GM21526 (cell line): ENCODE measurements at regions not wholly inside any gene's neighbourhood (a gene's known extent, or its start where the extent isn't known, plus 50 kb on each side); places are given as distances from the start of the nearest gene placed in this dataset.
"Not testable (repeated sequence)": the region's sequence is repeated elsewhere in the genome, so short reads cannot be mapped to it uniquely, and the experiment has no call there.

Source experiments
- ATAC-seq: cut with Tn5 transposase; IDR thresholded peaks from one replicate; pipeline ENCODE4 v1.9.1; 2021; ENCODE audit warnings: moderate library complexity; ENCODE audit not compliant: unreplicated experiment, low FRiP score

DNA sequence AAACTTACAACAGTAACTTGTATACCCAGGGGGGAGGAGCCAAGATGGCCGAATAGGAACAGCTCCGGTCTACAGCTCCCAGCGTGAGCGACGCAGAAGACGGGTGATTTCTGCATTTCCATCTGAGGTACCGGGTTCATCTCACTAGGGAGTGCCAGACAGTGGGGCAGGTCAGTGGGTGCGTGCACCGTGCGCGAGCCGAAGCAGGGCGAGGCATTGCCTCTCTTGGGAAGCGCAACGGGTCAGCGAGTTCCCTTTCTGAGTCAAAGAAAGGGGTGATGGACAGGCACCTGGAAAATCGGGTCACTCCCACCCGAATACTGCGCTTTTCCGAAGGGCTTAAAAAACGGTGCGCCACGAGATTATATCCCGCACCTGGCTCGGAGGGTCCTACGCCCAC lies 278.8 kb downstream of the FAM47B start:
- not testable (repeated sequence) for ATAC-seq

GRCh38 chrX:35244088-35244741 lies 301.6 kb downstream of the FAM47B start:
- ATAC-seq = no peak

DNA sequence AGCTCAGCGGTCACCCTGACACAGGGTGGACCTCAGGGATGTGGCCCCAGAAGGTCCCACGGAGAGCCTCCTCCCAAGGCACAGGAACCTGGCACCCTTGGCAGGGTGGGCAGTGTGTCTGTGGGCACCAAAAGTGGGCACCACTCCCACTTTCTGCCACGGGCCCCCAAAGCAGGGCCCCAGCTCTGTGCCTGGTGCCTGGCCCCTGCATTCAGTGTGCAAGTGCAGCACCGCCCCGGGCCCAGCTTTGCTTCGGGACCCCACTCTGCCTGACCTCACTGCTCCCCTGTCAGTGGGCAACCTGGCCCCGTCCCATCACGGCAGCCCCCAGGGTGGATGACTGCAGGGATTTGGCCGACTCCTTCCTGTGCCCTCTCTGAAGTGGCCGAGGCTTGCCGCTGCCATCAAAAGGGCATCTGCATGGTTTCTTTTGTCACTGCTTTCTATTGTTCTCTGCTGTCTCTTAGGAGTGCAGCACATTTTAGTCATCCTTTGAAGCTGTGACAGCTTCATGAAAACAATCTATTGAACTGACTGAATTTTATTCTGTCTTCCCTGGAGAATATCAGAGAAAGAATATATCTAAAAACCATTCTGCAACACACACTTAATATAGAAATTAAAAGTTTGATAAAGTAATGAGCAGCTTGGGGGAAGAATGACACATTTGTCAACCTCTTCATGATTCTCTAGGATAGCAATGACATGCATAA lies 302.4 kb downstream of the FAM47B start:
- ATAC-seq = no peak

DNA sequence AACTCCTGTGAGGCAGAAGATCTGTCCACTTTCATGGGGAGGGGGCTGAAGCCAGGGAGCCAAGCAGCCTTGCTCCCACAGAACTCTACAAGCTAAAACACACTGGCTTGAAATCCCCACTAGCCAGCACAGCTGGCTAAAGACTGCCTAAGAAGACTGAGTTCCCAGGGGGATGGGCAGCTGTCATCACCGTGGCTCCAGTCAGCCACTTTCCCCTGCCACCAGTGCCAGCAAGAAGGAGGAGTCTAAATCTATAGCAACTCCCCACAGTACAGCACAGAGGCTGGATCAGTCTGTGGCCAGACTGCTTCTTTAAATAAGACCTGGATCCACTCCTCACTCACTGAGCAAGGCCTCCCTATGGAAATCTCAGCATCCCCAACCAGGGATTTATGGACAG lies 308.6 kb downstream of the FAM47B start:
- no peak for ATAC-seq

- ATAC-seq = no peak
Measured at GRCh38 chrX:35276115-35276514, 333.5 kb downstream of the FAM47B start.

GRCh38 chrX:35285289-35285962 lies 342.8 kb downstream of the FAM47B start:
- ATAC-seq = no peak

- ATAC-seq = no peak
Measured at GRCh38 chrX:35288657-35289056, 346.1 kb downstream of the FAM47B start.

DNA sequence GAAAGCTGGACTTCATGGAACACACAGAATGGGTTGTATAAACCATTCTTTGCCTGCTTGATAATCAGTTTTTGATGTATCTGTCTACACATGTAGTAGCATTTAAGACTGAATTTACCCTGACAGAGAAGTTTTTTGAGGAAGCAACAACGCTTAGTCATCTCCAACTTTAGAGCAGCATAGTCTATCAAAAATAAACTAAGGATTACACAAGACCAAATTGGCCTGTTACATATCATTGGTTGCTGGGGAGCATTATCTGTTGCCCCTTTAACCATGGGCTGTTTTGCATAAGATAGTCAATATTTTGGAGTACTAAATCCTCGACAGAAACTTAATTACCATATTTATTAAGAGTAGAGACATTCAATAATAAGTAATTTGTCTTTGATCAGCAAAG lies 347.4 kb downstream of the FAM47B start:
- no peak for ATAC-seq

GRCh38 chrX:35291013-35291412 lies 348.4 kb downstream of the FAM47B start:
- no peak for ATAC-seq

DNA sequence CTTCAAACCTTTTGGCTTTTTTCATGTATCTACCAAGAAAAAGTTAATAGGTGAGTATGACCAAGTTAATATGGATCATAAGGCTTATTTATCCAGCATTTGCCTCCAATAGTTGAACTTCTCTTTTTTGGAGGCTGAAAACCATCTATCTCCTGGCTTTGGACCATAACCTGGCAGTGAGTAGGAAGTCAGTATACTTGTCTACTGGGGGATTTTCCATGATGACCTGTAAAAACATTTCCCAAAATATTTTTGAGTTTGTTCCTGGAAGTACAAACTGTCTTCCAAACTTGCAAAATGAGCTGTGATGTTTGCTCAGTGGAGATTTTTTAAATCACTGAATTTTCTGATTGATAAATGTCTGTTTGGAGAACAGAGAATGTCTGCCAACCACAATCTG lies 349.9 kb downstream of the FAM47B start:
- ATAC-seq = no peak

- ATAC-seq = not testable (repeated sequence)
Measured at GRCh38 chrX:35305037-35305436, 362.4 kb downstream of the FAM47B start.

DNA sequence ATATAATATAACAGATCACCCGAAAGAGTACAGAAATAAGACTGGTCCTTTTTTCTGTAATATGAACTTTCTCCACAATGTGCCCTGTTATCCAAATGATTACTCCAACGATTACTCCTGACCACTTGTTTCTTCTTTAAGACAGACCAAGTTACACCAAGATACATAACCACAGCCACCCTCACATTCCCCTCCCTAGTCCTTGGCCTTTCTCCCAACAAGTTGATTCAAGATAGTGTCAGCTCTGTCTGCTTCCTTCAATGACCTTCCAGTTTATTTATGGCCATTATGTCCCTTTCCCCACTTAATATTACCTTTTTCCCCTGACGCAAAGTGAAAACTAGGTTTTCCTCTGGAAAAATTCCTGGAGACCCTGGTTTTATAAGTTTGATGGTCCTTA lies 397.2 kb downstream of the FAM47B start:
- no peak for ATAC-seq

DNA sequence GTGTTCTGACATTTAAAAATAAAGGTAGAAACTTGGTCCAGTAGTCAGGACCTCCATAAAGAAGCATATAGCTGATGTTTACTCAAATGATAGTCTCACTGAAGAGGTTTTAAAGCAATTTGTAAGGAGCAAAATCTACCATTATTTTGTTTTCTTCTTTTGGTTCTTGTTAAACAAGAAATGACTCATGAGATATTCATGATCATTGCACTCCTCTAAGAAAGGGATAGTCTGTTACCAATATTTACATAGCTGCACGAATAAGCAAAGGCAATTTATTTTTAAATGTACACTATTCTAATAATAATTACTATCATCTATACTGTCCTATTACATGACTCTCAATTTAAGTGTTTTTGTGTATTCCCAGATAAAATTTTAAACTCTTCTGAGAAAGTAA lies 397.9 kb downstream of the FAM47B start:
- ATAC-seq = no peak

- no peak for ATAC-seq
Measured at GRCh38 chrX:35351212-35351611, 408.6 kb downstream of the FAM47B start.

DNA sequence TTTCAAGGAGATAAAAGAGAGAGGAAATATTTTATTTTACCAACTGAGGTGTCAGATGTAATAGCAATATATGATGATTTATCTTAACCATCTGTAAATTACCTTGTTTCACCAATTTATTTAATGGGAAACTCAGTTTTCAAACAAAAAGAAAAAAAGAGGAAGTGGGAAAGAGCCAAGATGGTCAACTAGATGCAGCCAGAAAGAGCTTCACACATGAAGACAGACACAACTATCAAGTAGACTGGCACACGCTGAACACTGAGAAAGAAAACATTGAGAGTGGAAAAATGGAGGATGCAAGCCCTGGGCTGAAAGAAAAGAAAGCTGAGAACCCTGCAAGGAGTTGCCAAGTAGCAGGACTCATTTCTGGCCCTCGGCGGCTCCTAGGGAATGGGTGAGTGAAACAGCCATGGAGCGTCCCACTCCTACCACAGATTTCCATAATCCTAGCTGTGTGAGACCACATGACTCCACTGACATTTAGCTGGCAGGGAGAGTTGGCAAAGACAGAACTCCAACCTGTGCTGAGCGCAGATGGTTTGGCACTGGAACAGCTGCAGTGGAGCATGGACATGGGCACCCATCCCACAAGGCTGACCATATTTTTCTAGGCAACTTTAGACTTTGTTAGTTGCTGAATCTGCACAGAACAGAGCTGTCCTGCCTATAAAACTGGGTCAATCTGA lies 409.3 kb downstream of the FAM47B start:
- no peak for ATAC-seq

DNA sequence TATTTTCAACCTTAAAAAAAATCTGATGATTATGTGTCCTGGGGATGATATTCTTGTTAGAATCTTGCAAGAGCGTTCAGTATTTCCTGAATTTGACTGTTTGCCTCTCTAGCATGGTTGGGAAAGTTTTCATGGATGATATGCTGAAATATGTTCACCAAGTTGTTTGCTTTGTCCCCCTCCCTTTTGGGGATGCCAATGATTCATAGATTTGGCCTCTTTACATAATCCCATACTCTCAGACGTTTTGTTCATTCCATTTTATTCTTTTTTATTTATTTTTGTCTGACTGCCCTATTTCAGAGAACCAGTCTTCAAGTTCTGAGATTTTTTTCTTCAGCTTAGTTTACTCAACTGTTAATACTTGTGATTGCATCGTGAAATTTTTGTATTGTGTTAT lies 415.1 kb downstream of the FAM47B start:
- ATAC-seq = no peak

- ATAC-seq = no peak
Measured at GRCh38 chrX:35362866-35363265, 420.3 kb downstream of the FAM47B start.

- ATAC-seq = no peak
Measured at GRCh38 chrX:35374116-35374515, 424.0 kb upstream of the MAGEB16 start.

GRCh38 chrX:35380808-35381700 lies 417.1 kb upstream of the MAGEB16 start:
- peak; percentile 90 for ATAC-seq

- not testable (repeated sequence) for ATAC-seq
Measured at GRCh38 chrX:35381709-35382108, 416.4 kb upstream of the MAGEB16 start.
